B cell (primary cell): ENCODE measurements at regions not wholly inside any gene's neighbourhood (a gene's known extent, or its start where the extent isn't known, plus 50 kb on each side); places are given as distances from the start of the nearest gene placed in this dataset.

Source experiments
- CTCF ChIP-seq: fragments of 200-600 bp; IDR thresholded peaks from one replicate; pipeline ENCODE4 v1.8.0; 2022; ENCODE audit warnings: antibody characterized with exemption, mild to moderate bottlenecking
- EZH2 ChIP-seq: IDR thresholded peaks from 2 replicates; pipeline ENCODE4 v1.6.1; 2012; ENCODE audit warnings: borderline replicate concordance, low read depth, mild to moderate bottlenecking, moderate library complexity, low read length; ENCODE audit not compliant: insufficient read depth, poor library complexity, severe bottlenecking

- TF ChIP-seq CTCF (no peak), EZH2 (no peak)
Measured at GRCh38 chr20:6705926-6706548, 61.4 kb upstream of the BMP2 start.
